Urinary bladder (tissue), 3 donors: ENCODE measurements at regions not wholly inside any gene's neighbourhood (a gene's known extent, or its start where the extent isn't known, plus 50 kb on each side); places are given as distances from the start of the nearest gene placed in this dataset.
A peak's percentile ranks its signal among the peaks of the same experiment; 100 is the strongest.

Experiments used
- DNase-seq: peaks from one replicate; pipeline ENCODE4 v3.0.0-alpha.2; 2015; ENCODE audit errors: extremely low spot score
- H3K27ac ChIP-seq: one replicate; pipeline ENCODE4 v1.5.1; 2013; ENCODE audit warnings: low read depth, mild to moderate bottlenecking, moderate library complexity
- H3K36me3 ChIP-seq: one replicate; pipeline ENCODE4 v1.6.1; 2013; ENCODE audit warnings: mild to moderate bottlenecking, moderate library complexity; ENCODE audit not compliant: insufficient read depth
- H3K4me1 ChIP-seq: one replicate; pipeline ENCODE4 v1.6.1; 2013; ENCODE audit warnings: mild to moderate bottlenecking, moderate library complexity; ENCODE audit not compliant: insufficient read depth
- H3K4me3 ChIP-seq: one replicate; pipeline ENCODE4 v1.5.1; 2013; ENCODE audit warnings: low read depth, low read length
- WGBS: extraction: QIAGEN DNeasy Blood & Tissue Kit; methylation state at CpG from one replicate; pipeline ENCODE4 v1.1.7; 2013; 5-methylcytosine and 5-hydroxymethylcytosine counted together
- donor health status: healthy with polysubstance abuse.
- donor health status: healthy.

DNA sequence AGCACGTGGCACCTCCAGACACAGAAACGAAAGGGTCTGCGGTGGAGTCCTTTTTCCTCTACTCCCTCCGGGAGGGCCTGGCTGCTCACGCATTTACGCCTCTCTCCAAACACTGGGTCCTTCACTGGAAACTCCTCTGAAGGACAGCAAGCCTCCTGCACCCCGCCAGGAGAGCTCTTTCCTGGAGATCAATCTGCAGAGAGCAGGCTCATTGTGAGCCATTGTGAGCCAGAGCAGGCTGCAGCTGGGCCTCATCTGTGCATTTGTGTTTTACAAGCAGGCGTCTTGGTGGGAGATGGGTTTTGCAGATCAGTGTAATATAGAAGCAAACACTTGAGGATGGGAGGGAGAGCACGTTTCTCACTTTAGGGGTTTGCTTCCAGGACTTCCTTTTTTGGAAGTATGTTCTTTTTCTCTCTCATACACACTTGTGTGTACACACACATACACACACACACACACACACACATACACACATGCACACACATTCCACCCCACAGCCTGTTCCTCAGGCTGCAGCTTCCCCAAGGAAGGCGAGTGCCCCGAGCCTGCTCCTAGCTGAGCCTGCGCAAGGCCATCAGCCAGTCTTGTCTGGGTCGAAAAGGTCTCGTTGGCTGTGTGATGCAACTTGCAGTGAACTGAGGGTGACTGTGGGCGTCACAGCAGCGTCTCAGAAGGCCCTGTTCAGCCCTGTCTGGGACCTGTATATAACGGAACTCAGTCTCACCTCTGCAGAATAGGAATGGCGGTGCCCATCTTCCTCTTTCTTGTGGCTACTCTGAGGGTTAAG lies 163.5 kb downstream of the GLI2 start:
- DNase-seq: peak; percentile 47
- WGBS: 66% methylated on average over 18 of the region's 18 CpGs
- Histone ChIP-seq H3K4me1 (no peaks in the 10 kb centered on the region), H3K27ac (no peak overlapping the region), H3K36me3 (no peaks in the 10 kb centered on the region), H3K4me3 (no peak overlapping the region)

DNA sequence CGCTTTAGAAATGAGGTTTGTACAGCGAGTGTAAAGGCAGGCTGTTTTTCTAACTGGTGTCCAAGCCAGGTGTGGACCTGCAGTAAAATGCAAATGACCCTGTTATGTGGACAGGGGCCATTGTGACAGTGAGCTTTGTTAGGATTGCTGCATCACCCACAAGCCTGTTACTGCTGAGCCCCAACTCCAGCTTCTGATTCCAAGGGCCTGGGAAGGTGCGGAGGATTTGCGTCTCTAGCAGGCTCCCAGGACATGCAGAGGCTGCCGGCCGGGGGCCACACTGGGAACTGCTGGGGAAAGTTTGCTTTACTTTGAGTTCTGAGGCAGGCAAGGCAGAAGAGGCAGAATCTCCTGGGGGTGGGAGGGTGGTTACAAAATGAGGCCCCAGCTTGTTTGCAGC lies 164.1 kb downstream of the GLI2 start:
- WGBS: 82% methylated on average over 6 of the region's 6 CpGs
- DNase-seq: no peak
- no peaks in the 10 kb centered on the region for H3K4me1 ChIP-seq

DNA sequence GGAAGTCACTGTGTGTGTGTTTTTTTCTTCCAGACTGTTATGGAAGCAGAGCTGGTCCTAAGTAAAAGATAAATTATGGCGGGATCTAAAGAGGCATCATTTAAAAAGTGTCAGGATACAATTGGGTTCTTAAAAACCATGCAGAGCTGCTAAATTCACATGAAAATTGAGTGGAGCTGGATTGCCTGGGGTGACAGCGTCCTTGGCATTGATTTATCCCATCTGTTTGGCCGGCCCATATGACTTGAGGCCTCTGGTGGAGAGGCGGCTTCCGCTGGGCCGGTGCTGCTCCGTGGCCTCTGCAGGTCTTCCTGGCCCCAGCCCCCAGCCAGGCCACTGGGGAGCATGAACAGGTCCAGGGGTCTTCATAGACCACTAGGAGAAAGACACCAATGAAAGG lies 165.5 kb downstream of the GLI2 start:
- H3K4me3 ChIP-seq: no peak overlapping the region
- no peak for DNase-seq
- no peaks in the 10 kb centered on the region for H3K36me3 ChIP-seq
- H3K27ac ChIP-seq: no peak overlapping the region
- no peaks in the 10 kb centered on the region for H3K4me1 ChIP-seq
- WGBS: 77% methylated on average over 7 of the region's 7 CpGs

More for the DNA sequence above, 164.1 kb downstream of the GLI2 start:
- H3K4me3 ChIP-seq: no peak overlapping the region
- no peak overlapping the region for H3K27ac ChIP-seq
- no peaks in the 10 kb centered on the region for H3K36me3 ChIP-seq

DNA sequence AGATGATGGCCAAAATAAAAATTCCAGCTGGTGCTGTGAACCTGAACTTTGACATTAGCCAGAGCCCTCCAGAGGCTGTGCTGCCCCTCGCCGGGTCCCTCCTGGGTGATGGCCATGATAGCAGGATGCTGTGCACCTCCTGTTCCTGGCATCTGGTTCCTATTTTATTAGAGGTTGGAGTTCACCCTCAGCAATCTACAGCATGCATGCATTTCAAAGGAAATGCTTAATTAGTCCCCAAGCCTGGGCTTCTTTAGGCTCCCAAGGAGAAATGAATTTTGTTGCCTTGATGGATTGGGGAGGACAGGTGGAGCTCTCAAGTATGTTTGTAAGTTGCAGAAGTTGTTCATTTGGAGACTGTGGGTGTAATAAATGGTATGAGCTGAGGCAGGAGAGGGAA lies 166.9 kb downstream of the GLI2 start:
- DNase-seq: no peak
- 67% methylated on average over 2 of the region's 2 CpGs for whole genome bisulfite sequencing
- no peak overlapping the region for H3K27ac ChIP-seq
- H3K36me3 ChIP-seq: no peaks in the 10 kb centered on the region
- no peaks in the 10 kb centered on the region for H3K4me1 ChIP-seq
- no peak overlapping the region for H3K4me3 ChIP-seq

DNA sequence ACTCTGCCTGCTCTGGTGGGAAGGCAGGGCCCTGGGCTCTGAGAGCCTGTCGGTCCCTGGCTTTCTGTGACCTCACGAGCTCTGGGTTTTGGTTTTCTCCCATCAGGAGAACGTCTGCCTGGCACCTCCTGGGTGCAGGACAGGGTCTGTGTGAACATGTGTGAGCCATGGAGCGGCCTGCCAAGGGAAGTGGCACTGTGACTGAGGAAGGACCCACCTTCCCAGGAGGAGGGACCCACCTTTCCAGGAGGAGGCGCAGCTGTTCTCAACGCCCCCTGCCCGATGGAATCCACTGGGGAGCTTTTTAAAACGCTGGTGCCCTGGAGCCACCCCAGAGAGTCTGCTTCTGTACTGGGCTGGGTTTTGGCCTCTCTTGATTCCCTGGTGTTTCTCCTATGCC lies 168.7 kb downstream of the GLI2 start:
- WGBS: 56% methylated on average over 8 of the region's 8 CpGs
- Histone ChIP-seq H3K4me3 (no peak overlapping the region), H3K36me3 (no peaks in the 10 kb centered on the region), H3K27ac (no peak overlapping the region), H3K4me1 (no peaks in the 10 kb centered on the region)
- DNase-seq: no peak

DNA sequence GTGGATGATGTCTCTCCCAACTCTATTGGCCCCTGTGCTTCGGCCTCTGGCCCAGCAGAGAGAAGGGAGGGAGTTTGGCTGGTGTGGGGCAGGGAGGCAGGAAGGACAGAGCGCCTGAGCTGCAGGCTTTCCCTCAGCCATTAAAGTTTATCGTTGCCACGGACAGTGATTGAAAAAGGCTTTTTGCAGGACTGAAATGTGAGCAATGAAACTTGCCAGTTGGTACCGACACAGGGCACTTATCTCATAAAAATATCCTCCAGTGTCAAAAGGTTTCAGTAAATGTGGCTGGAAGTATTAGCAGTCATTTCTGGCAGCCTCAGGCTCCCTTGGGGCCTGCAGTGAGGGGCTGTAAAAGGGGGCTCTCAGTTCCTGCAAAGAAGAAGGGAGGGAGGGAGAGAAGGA lies 169.2 kb downstream of the GLI2 start:
- 23% methylated on average over 5 of the region's 5 CpGs for WGBS
- no peak overlapping the region for H3K27ac ChIP-seq
- H3K36me3 ChIP-seq: no peaks in the 10 kb centered on the region
- peak; percentile 66 for DNase-seq
- H3K4me3 ChIP-seq: no peak overlapping the region
- H3K4me1 ChIP-seq: no peaks in the 10 kb centered on the region

DNA sequence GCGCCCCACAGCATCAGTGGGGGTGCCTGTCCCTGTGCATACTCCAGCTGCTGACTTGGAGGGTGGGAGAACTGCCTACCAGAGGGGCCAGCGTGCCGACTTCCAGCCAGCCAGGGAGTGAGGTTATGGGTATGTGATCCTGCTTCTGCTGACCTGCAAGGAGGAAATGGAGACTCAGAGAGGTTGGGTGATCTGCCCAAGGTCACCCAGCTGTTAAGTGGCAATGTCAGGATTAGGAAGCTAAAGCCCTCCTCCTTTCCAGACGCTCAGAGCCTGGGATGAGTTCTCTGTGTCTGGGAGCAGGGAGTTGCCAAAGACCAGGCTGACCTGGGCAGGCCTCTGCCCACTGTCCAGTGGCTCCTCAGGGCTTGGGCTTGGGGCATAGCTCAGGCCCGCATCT lies 169.6 kb downstream of the GLI2 start:
- no peak overlapping the region for H3K4me3 ChIP-seq
- no peak overlapping the region for H3K27ac ChIP-seq
- no peak for DNase-seq
- H3K4me1 ChIP-seq: no peaks in the 10 kb centered on the region
- H3K36me3 ChIP-seq: no peaks in the 10 kb centered on the region
- 66% methylated on average over 5 of the region's 5 CpGs for WGBS

DNA sequence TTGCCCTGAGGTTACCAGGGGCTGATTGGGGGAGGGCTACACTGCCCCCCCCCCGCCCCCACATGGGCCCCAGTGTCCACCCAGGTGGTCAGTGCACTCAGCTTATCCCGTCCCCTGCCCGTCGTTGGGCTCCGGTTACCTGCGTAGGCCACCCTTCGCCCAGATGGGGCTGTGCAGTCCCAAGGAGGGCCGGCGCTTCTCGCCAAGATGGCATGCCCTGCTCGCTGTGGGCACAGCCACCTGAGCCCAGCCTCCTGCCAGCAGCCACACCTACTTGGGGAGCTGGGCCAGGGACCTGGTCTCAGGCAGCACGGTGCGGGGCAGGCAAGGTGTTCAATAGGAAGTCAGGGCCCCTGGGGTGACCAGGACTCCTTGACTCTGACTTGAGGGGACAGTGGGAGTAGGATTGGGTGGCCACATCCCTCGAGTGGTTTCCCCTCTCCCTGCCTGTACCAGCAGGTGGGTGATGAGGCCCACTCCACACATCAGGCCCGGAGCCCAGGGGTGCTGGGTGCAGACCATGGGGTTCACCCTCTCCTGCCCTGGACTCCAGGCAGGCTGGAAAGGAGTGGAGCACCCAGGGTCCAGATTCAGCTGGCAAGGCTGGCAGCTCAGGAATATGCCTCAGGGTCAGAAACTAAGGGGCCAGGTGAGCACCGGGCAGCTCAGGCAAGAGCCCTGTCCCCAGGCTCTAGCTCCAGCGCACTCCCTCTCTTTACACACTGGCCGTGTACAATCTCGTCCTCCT lies 170.3 kb downstream of the GLI2 start:
- WGBS: 87% methylated on average over 19 of the region's 19 CpGs
- H3K36me3 ChIP-seq: no peaks in the 10 kb centered on the region
- no peak overlapping the region for H3K27ac ChIP-seq
- H3K4me3 ChIP-seq: no peak overlapping the region
- H3K4me1 ChIP-seq: no peaks in the 10 kb centered on the region
- no peak for DNase-seq

DNA sequence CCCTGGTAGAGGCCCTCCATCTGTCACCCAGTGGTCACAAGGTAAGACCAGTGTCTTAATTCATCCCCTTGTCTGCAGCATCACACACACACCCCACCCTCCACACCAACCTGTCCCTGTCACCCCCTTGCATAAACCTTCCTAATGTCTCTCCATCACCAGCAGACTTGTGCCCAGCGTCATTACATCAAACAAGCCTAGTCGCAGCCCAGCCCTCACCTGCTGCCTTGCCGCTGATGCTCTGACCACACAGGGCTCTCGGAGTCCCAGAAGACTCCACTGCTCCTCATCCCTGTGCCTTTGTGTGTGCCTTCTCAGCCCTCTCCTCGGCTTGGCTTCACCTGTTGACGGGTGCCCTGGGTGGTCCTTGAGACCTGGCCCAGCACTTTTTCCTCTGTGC lies 171.2 kb downstream of the GLI2 start:
- no peak for DNase-seq
- Histone ChIP-seq H3K4me1 (no peaks in the 10 kb centered on the region), H3K4me3 (no peak overlapping the region), H3K36me3 (no peaks in the 10 kb centered on the region), H3K27ac (no peak overlapping the region)
- 96% methylated on average over 6 of the region's 6 CpGs for WGBS

DNA sequence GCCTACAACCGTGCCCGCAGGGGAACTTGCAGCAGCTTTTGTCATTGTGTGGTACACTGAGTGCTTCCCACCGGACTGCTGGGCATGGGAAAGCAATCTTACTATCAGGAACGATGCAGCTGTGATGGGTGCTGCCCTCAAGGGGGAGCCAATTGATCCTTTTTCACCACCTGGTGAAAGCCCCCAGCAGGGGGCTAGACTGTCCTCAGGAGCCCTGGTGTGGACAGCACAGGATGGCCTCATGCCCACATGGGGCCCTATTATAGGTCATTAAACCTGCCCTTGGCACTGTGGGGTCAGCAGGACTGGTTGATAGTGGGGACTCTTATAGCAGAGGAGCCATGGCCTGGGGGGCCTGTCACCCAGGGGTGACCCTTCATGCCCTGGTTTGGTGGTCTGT lies 172.2 kb downstream of the GLI2 start:
- Histone ChIP-seq H3K4me1 (no peaks in the 10 kb centered on the region), H3K27ac (no peak overlapping the region), H3K36me3 (no peaks in the 10 kb centered on the region), H3K4me3 (no peak overlapping the region)
- DNase-seq: no peak
- WGBS: 96% methylated on average over 4 of the region's 4 CpGs

DNA sequence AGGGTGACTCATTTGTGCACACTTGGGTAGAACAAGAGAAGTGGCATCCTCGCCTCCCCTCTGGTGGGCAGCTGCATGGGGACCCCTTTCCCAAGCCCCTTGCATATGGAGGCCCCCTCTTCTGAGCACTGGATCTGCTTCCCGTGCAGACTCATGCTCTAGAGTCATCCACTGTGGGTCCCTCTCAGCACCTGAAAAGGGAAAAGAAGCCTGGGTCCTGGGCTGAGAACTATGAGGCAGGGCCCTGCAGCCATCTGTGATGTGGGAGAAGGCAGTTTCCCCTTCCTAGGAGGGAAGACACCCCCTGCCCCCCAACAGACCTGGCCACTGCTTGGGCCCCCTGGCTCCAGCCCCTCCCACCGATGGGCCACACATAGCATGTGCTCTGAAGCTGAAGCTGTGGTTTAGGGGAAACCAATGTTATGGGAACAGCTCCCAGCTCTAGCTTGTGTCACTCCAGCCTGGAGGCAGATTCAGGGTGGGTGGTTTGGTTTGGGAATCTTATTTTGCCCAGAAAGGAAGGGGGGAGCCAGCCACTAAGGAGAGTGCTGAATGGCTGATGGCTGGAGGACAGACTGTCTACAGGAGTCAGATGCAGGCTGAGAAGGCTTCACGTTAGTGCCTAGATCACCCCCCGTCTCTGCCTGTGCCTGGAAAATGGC lies 172.8 kb downstream of the GLI2 start:
- H3K4me3 ChIP-seq: no peak overlapping the region
- DNase-seq: no peak
- no peaks in the 10 kb centered on the region for H3K4me1 ChIP-seq
- 85% methylated on average over 5 of the region's 5 CpGs for WGBS
- H3K27ac ChIP-seq: no peak overlapping the region
- H3K36me3 ChIP-seq: no peaks in the 10 kb centered on the region

DNA sequence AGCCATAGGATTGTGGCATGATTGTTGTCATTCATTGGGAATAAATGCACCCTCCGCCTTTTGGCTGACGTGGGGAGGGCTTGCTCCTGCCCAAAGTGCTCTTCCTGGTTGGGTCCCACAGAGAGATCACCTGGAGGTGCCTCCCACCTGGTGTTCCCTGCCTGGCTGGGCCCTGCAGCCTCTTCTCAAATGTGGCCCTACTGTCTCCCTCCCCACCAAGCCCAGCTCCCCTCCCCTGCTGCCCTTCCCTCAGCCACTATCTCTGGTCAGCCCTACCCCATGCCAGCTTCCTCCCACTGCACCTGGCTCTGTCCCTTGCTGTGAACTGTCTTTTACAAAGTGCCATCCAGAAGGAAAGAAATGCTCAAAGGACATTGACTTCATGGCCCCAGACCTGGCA lies 173.4 kb downstream of the GLI2 start:
- Histone ChIP-seq H3K4me3 (no peak overlapping the region), H3K4me1 (no peaks in the 10 kb centered on the region), H3K27ac (no peak overlapping the region), H3K36me3 (no peaks in the 10 kb centered on the region)
- WGBS: 89% methylated on average over 2 of the region's 2 CpGs
- no peak for DNase-seq

DNA sequence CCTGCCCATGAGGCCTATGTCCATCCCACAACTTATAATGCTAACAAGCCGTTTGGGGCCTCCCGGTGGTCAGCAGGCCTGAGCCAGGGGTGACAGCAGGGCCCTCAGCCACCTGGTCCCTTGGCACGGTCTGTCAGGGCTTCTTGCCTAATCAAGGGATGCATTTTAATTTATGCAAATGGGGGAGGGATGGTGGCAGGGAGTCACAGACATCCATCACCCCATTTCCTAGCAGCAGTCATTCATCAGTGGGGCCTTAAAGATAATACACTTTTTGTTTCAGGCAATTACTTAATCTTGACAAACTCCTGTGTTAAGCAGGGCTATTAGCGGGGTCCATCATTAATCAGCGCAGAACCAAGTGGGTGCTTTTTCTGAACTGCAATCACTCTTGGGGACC lies 174.5 kb downstream of the GLI2 start:
- no peaks in the 10 kb centered on the region for H3K36me3 ChIP-seq
- no peak for DNase-seq
- H3K4me1 ChIP-seq: no peaks in the 10 kb centered on the region
- no peak overlapping the region for H3K4me3 ChIP-seq
- 92% methylated on average over 5 of the region's 5 CpGs for WGBS
- no peak overlapping the region for H3K27ac ChIP-seq
